ENCODE measurements at regions not wholly inside any gene's neighbourhood (a gene's known extent, or its start where the extent isn't known, plus 50 kb on each side); places are given as distances from the start of the nearest gene placed in this dataset.

DNA sequence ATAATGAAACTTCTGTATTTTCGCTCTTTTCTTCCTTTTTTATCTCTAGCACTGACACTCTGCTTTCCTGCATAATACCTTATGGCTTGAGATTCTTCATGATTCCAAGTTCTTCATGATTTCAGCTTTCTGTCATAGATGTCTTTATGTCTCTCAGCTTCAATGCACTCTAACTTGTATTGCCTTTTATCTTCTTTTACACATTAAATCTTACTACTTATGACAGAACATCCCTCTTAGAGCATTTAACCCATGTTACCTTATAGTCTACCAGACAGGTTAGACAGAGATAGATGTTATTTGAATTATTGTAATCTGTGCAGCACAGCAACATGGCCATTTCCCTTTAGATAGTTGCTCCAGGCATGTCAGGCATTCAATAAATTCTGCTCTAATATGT lies 1475.7 kb upstream of the TMEFF2 start:
- no TSS peak for BruUV-seq (replicated peaks)
- H3K36me3 ChIP-seq (ENCODE audit: insufficient read depth, low read length, poor library complexity, severe bottlenecking) = no peaks in the 10 kb centered on the region
- H3K27me3 ChIP-seq (replicated peaks; ENCODE audit: insufficient read depth, low read depth, low read length, poor library complexity) = no peaks in the 10 kb centered on the region
- ChIA-PET POLR2A (ENCODE audit: low non-redundant PET) (no interaction called here), CTCF (no interaction called here)
- no peak overlapping the region for H3K27ac ChIP-seq (ENCODE audit: low read depth, low read length, poor library complexity, severe bottlenecking)
- DNase-seq (ENCODE audit: low spot score) = no peak
- no peaks in the 10 kb centered on the region for H3K4me1 ChIP-seq (ENCODE audit: insufficient read depth, low read length, poor library complexity, severe bottlenecking)
- intact Hi-C loops (cut with micrococcal nuclease; ENCODE audit: unreplicated experiment) = no loop called here
- H3K9me3 ChIP-seq (ENCODE audit: low read depth, low read length, poor library complexity, severe bottlenecking) = no peaks in the 10 kb centered on the region
- TF ChIP-seq, protein P1, sequence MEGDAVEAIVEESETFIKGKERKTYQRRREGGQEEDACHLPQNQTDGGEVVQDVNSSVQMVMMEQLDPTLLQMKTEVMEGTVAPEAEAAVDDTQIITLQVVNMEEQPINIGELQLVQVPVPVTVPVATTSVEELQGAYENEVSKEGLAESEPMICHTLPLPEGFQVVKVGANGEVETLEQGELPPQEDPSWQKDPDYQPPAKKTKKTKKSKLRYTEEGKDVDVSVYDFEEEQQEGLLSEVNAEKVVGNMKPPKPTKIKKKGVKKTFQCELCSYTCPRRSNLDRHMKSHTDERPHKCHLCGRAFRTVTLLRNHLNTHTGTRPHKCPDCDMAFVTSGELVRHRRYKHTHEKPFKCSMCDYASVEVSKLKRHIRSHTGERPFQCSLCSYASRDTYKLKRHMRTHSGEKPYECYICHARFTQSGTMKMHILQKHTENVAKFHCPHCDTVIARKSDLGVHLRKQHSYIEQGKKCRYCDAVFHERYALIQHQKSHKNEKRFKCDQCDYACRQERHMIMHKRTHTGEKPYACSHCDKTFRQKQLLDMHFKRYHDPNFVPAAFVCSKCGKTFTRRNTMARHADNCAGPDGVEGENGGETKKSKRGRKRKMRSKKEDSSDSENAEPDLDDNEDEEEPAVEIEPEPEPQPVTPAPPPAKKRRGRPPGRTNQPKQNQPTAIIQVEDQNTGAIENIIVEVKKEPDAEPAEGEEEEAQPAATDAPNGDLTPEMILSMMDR (conservative IDR thresholded peaks at IDR 0.05; ENCODE audit: low read depth, low read length) = no peak
- TF ChIP-seq EZH2 (IDR thresholded peaks at IDR 0.05; ENCODE audit: borderline replicate concordance, low read depth, low read length, poor library complexity, severe bottlenecking) = no peak
- no peak overlapping the region for H3K4me3 ChIP-seq (ENCODE audit: low read depth, low read length, poor library complexity, severe bottlenecking)

DNA sequence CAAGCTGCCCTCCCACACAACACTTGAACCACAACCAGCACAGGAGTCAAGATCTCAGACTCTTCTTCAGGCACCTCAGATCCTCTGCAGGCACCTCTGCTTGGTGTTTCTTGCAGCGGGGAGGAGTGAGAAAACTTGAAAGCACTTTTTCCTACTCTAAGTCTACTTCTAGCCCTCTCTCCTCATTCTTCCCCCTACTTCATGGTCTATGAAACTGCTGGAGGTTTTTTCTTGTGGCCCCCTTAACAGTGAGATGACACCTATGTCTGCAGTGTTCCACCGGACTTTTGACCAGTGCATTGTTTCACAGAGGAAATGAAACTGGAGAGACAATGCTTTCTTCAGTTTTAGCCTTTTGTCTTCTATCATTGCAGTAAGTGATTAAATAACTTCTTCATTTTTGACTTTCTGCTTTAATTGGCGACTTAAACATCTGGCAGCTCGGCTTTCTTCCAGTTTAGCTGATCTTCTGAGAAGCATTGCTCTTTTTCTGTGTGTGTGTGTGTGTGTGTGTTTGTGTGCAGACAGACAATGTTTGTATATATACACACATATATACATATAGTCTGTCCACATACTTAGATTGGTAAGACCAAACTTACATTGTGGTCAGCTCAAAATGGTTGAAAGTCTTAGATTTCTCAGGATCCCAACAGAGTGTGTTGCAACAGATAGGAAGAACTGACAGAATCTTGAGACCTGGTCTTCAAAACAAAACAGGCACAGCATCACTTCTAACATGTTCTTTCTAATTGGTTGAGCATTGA lies 1474.0 kb upstream of the TMEFF2 start:
- no peaks in the 10 kb centered on the region for H3K4me1 ChIP-seq (ENCODE audit: insufficient read depth, low read length, poor library complexity, severe bottlenecking)
- H3K4me3 ChIP-seq (ENCODE audit: low read depth, low read length, poor library complexity, severe bottlenecking) = no peak overlapping the region
- ChIA-PET CTCF (no interaction called here), POLR2A (ENCODE audit: low non-redundant PET) (no interaction called here)
- TF ChIP-seq, protein P1 (conservative IDR thresholded peaks at IDR 0.05; ENCODE audit: low read depth, low read length) = no peak
- TF ChIP-seq EZH2 (IDR thresholded peaks at IDR 0.05; ENCODE audit: borderline replicate concordance, low read depth, low read length, poor library complexity, severe bottlenecking) = no peak
- DNase-seq (ENCODE audit: low spot score) = no peak
- H3K27ac ChIP-seq (ENCODE audit: low read depth, low read length, poor library complexity, severe bottlenecking) = no peak overlapping the region
- H3K27me3 ChIP-seq (replicated peaks; ENCODE audit: insufficient read depth, low read depth, low read length, poor library complexity) = no peaks in the 10 kb centered on the region
- intact Hi-C loops (cut with micrococcal nuclease; ENCODE audit: unreplicated experiment) = no loop called here
- no TSS peak for BruUV-seq (replicated peaks)
- H3K9me3 ChIP-seq (ENCODE audit: low read depth, low read length, poor library complexity, severe bottlenecking) = no peaks in the 10 kb centered on the region
- H3K36me3 ChIP-seq (ENCODE audit: insufficient read depth, low read length, poor library complexity, severe bottlenecking) = no peaks in the 10 kb centered on the region

DNA sequence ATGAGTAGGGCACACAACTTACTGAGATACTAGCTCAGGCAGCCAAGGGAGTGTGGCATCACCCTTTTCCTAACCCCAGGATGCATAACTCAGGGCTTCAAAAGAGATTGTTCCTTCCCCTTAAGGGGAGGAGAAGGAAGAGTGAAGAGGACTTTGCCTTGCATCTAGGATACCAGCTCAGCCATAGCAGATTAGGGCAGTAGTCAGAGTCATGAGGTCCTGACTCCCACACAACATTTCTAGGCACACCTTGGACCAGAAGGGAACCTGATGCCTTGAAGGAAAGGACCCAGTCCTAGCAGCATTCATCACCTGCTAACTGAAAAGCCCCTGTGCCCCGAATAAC lies 1433.2 kb upstream of the TMEFF2 start:
- CTCF ChIA-PET = no interaction called here
- H3K4me1 ChIP-seq (ENCODE audit: insufficient read depth, low read length, poor library complexity, severe bottlenecking) = no peaks in the 10 kb centered on the region
- no TSS peak for BruUV-seq (replicated peaks)

More for the DNA sequence above, 1433.2 kb upstream of the TMEFF2 start:
- Histone ChIP-seq H3K27me3 (replicated peaks; ENCODE audit: insufficient read depth, low read depth, low read length, poor library complexity) (no peaks in the 10 kb centered on the region), H3K9me3 (ENCODE audit: low read depth, low read length, poor library complexity, severe bottlenecking) (no peaks in the 10 kb centered on the region), H3K27ac (ENCODE audit: low read depth, low read length, poor library complexity, severe bottlenecking) (no peak overlapping the region), H3K36me3 (ENCODE audit: insufficient read depth, low read length, poor library complexity, severe bottlenecking) (no peaks in the 10 kb centered on the region), H3K4me3 (ENCODE audit: low read depth, low read length, poor library complexity, severe bottlenecking) (no peak overlapping the region)
- no peak for DNase-seq (ENCODE audit: low spot score)
- POLR2A ChIA-PET (ENCODE audit: low non-redundant PET) = no interaction called here
- TF ChIP-seq, protein P1 (conservative IDR thresholded peaks at IDR 0.05; ENCODE audit: low read depth, low read length) = no peak
- no peak for TF ChIP-seq EZH2 (IDR thresholded peaks at IDR 0.05; ENCODE audit: borderline replicate concordance, low read depth, low read length, poor library complexity, severe bottlenecking)
- intact Hi-C loops (cut with micrococcal nuclease; ENCODE audit: unreplicated experiment) = no loop called here
